K562 (cell line): ENCODE measurements at regions not wholly inside any gene's neighbourhood (a gene's known extent, or its start where the extent isn't known, plus 50 kb on each side); places are given as distances from the start of the nearest gene placed in this dataset.
A peak's percentile ranks its signal among the peaks of the same experiment; 100 is the strongest.

ENCODE experiments used
- BHLHE40 ChIP-seq: IDR thresholded peaks from 2 replicates; pipeline ENCODE4 v1.6.1; 2011; ENCODE audit warnings: low read length, improper control_type of control experiment
- CBFA2T3 ChIP-seq: fragments of 450-650 bp; IDR thresholded peaks from 2 replicates; pipeline ENCODE4 v1.6.1; 2017
- CC2D1A ChIP-seq: fragments of 450-650 bp; IDR thresholded peaks from 2 replicates; pipeline ENCODE4 v1.6.1; 2017; ENCODE audit warnings: mild to moderate bottlenecking
- CHD2 ChIP-seq: IDR thresholded peaks from 2 replicates; pipeline ENCODE4 v1.6.1; 2011; ENCODE audit warnings: low read depth, low read length
- DIDO1 ChIP-seq: fragments of 450-650 bp; IDR thresholded peaks from 2 replicates; pipeline ENCODE4 v1.6.1; 2016; ENCODE audit warnings: low read depth, missing biosample characterization, missing genetic modification characterization
- EHMT2 ChIP-seq: fragments of 450-650 bp; IDR thresholded peaks from 2 replicates; pipeline ENCODE4 v1.6.1; 2018; ENCODE audit warnings: antibody characterized with exemption
- FOXK1 ChIP-seq: sonication (generic); formaldehyde crosslinking; IDR thresholded peaks from 2 replicates; pipeline ENCODE4 v1.8.0; 2022; ENCODE audit warnings: missing genetic modification reagents, mild to moderate bottlenecking, borderline replicate concordance
- KAT8 ChIP-seq: fragments of 450-650 bp; IDR thresholded peaks from 2 replicates; pipeline ENCODE4 v1.6.1; 2016; ENCODE audit warnings: low read depth, mild to moderate bottlenecking
- KDM2B ChIP-seq: fragments of 250-450 bp; sonication (Bioruptor Pico); IDR thresholded peaks from 2 replicates; pipeline ENCODE4 v1.8.0; 2021; ENCODE audit warnings: mild to moderate bottlenecking, moderate library complexity
- NONO ChIP-seq, 2 experiments: fragments of 200-400 bp in 1 of 2; fragments of 450-650 bp in 1 of 2; formaldehyde crosslinking in 1 of 2; IDR thresholded peaks; 2 replicates each; pipeline ENCODE4 v1.6.1; 2017; ENCODE audit warnings: low read depth in 2 of 2, mild to moderate bottlenecking in 2 of 2, moderate library complexity in 2 of 2, low read length in 1 of 2
- NR2C1 ChIP-seq, 2 experiments: fragments of 450-650 bp; IDR thresholded peaks; 2 replicates each; pipeline ENCODE4 v1.6.1; 2017; ENCODE audit warnings: mild to moderate bottlenecking in 2 of 2, antibody characterized with exemption in 1 of 2, inconsistent platforms in 1 of 2, missing compliant biosample characterization in 1 of 2, missing genetic modification characterization in 1 of 2
- PCBP2 ChIP-seq: fragments of 200-400 bp; formaldehyde crosslinking; IDR thresholded peaks from 2 replicates; pipeline ENCODE4 v1.6.1; 2018; ENCODE audit warnings: low read length, low read depth, mild to moderate bottlenecking, moderate library complexity; ENCODE audit not compliant: poor library complexity, severe bottlenecking
- PHF8 ChIP-seq: fragments of 200-600 bp; sonication (generic); IDR thresholded peaks from 2 replicates; pipeline ENCODE4 v1.6.1; 2012; ENCODE audit warnings: mixed run types, mild to moderate bottlenecking, inconsistent platforms, low read length, moderate library complexity, borderline replicate concordance
- RFX5 ChIP-seq: IDR thresholded peaks from 2 replicates; pipeline ENCODE4 v1.6.1; 2011; ENCODE audit warnings: low read depth, mild to moderate bottlenecking, improper control_type of control experiment, low read length
- SP1 ChIP-seq: sonication (generic); formaldehyde crosslinking; IDR thresholded peaks from 2 replicates; pipeline ENCODE4 v1.8.1; 2022; ENCODE audit warnings: mild to moderate bottlenecking, missing genetic modification reagents
- SREBF1 ChIP-seq: fragments of 150-350 bp; IDR thresholded peaks from 2 replicates; pipeline ENCODE4 v1.6.1; 2014; ENCODE audit warnings: antibody characterized with exemption, low read depth, low read length, borderline replicate concordance
- TAL1 ChIP-seq: fragments of 450-650 bp; IDR thresholded peaks from 2 replicates; pipeline ENCODE4 v1.6.1; 2016; ENCODE audit warnings: mild to moderate bottlenecking
- ZNF212 ChIP-seq: fragments of 450-650 bp; formaldehyde crosslinking; IDR thresholded peaks from 2 replicates; pipeline ENCODE4 v1.4.0; 2020; ENCODE audit warnings: mild to moderate bottlenecking
- ZNF282 ChIP-seq: sonication (generic); formaldehyde crosslinking; IDR thresholded peaks from 2 replicates; pipeline ENCODE4 v1.8.1; 2023; ENCODE audit warnings: missing genetic modification reagents
- ZNF431 ChIP-seq: sonication (generic); formaldehyde crosslinking; IDR thresholded peaks from 2 replicates; pipeline ENCODE4 v1.8.0; 2022; ENCODE audit warnings: mild to moderate bottlenecking, missing genetic modification reagents
- ZNF695 ChIP-seq: fragments of 450-650 bp; formaldehyde crosslinking; IDR thresholded peaks from 2 replicates; pipeline ENCODE4 v1.4.0; 2020; ENCODE audit warnings: mild to moderate bottlenecking, moderate library complexity
- ZNF77 ChIP-seq: fragments of 250-450 bp; sonication (Bioruptor Pico); IDR thresholded peaks from 2 replicates; pipeline ENCODE4 v1.5.0; 2020
- ZNF778 ChIP-seq: fragments of 450-650 bp; formaldehyde crosslinking; IDR thresholded peaks from 2 replicates; pipeline ENCODE4 v1.4.0; 2020; ENCODE audit warnings: mild to moderate bottlenecking, moderate library complexity
- TF ChIP-seq, protein P1 (sequence below): fragments of 250-450 bp; sonication (Bioruptor Pico); IDR thresholded peaks from 2 replicates; pipeline ENCODE4 v1.5.0; 2020; ENCODE audit warnings: mild to moderate bottlenecking
- TF ChIP-seq, protein P2 (sequence below), 2 experiments: fragments of 250-450 bp in 1 of 2; fragments of 450-650 bp in 1 of 2; sonication (Bioruptor Pico) in 1 of 2; IDR thresholded peaks; 2 replicates each; pipeline versions ENCODE4 v1.6.1 to v1.8.0; 2016 to 2021; ENCODE audit warnings: mild to moderate bottlenecking in 2 of 2, moderate library complexity in 2 of 2, missing compliant biosample characterization in 1 of 2, missing genetic modification characterization in 1 of 2
- TF ChIP-seq, protein P3 (sequence below): sonication (generic); formaldehyde crosslinking; IDR thresholded peaks from 2 replicates; pipeline ENCODE4 v1.8.0; 2022; ENCODE audit warnings: missing genetic modification reagents, mild to moderate bottlenecking, borderline replicate concordance

DNA sequence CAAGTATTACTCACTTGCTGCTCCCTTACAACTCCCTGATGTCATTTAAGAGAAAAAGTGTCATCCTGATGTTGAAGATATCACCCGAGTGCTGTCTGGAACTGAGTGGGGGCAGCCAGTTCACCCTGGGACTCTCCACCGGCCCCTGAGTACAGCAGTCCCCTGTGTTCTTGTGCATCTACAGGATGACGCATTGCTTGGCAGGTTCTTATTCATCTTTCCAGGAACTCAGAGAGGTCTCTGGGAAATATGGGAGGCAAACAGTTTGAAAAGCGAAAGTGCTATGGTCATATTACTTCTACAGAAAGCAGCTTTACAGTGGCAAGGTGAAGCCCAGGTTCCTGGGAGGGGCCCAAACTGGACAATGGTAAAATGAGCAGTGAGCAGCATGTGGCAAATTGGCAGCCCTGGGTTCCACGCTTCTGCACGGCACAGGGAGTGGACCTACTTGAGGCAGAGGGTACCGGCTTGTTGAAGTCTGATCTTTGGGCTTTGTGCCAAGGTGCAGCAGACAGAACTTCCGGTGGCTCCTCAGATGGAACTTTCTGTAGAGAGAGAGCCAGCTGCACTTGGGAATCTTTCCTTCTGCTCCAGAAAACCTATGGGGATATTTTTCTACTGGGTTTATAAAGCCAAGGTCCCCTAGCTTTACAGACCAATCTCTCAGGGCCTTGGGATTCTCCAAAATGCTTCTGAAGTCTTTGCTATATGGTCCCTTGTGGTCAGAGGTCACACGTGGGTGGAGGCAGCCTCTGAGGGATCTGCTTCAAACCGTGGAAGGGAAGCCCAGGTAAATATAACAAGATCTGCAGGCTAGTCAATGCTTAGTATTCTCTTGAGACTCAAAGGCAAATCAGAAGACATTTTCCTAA lies 128.3 kb downstream of the MAP3K7 start (continued):
- TF ChIP-seq ZNF77 (CRISPR knock-in tag) (no peak), ZNF695 (CRISPR knock-in tag) (no peak), CBFA2T3 (peak; percentile 62), BHLHE40 (peak; percentile 30; the same call in 1 of the 2 replicates), SP1 (CRISPR knock-in tag) (no peak), EHMT2 (no peak), FOXK1 (no peak), ZNF778 (CRISPR knock-in tag) (no peak), TAL1 (0 out of 2 replicates have a peak, but pooled peaks have one; percentile 14), PCBP2 (no peak), SREBF1 (no peak), NR2C1 (IDR thresholded peaks at IDR 0.05) (no peak), NR2C1 (tag; IDR thresholded peaks at IDR 0.05) (peak; percentile 21; the same call in 1 of the 2 replicates), RFX5 (no peak), NONO (IDR thresholded peaks at IDR 0.05; ENCODE audit: low read depth in 2 of 2, low read length in 1 of 2) (no peak), KDM2B (CRISPR knock-in tag) (no peak), ZNF431 (CRISPR knock-in tag) (no peak), PHF8 (peak; percentile 45; the same call in 1 of the 2 replicates), KAT8 (no peak), ZNF212 (CRISPR knock-in tag) (0 out of 2 replicates have a peak, but pooled peaks have one; percentile 59), ZNF282 (CRISPR knock-in tag) (no peak), CC2D1A (peak; percentile 10; the same call in 1 of the 2 replicates), CHD2 (no peak), DIDO1 (no peak)
- TF ChIP-seq, protein P1, sequence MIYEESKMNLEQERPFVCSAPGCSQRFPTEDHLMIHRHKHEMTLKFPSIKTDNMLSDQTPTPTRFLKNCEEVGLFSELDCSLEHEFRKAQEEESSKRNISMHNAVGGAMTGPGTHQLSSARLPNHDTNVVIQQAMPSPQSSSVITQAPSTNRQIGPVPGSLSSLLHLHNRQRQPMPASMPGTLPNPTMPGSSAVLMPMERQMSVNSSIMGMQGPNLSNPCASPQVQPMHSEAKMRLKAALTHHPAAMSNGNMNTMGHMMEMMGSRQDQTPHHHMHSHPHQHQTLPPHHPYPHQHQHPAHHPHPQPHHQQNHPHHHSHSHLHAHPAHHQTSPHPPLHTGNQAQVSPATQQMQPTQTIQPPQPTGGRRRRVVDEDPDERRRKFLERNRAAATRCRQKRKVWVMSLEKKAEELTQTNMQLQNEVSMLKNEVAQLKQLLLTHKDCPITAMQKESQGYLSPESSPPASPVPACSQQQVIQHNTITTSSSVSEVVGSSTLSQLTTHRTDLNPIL (CRISPR knock-in tag) = no peak
- TF ChIP-seq, protein P2, sequence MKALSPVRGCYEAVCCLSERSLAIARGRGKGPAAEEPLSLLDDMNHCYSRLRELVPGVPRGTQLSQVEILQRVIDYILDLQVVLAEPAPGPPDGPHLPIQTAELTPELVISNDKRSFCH (CRISPR knock-in tag; IDR thresholded peaks at IDR 0.05) = no peak
- TF ChIP-seq, protein P2 (tag; IDR thresholded peaks at IDR 0.05) = peak; percentile 85; the same call in 1 of the 2 replicates
- TF ChIP-seq, protein P3, sequence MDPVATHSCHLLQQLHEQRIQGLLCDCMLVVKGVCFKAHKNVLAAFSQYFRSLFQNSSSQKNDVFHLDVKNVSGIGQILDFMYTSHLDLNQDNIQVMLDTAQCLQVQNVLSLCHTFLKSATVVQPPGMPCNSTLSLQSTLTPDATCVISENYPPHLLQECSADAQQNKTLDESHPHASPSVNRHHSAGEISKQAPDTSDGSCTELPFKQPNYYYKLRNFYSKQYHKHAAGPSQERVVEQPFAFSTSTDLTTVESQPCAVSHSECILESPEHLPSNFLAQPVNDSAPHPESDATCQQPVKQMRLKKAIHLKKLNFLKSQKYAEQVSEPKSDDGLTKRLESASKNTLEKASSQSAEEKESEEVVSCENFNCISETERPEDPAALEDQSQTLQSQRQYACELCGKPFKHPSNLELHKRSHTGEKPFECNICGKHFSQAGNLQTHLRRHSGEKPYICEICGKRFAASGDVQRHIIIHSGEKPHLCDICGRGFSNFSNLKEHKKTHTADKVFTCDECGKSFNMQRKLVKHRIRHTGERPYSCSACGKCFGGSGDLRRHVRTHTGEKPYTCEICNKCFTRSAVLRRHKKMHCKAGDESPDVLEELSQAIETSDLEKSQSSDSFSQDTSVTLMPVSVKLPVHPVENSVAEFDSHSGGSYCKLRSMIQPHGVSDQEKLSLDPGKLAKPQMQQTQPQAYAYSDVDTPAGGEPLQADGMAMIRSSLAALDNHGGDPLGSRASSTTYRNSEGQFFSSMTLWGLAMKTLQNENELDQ (CRISPR knock-in tag) = no peak
